Calu3 (cell line): ENCODE measurements at regions not wholly inside any gene's neighbourhood (a gene's known extent, or its start where the extent isn't known, plus 50 kb on each side); places are given as distances from the start of the nearest gene placed in this dataset.

Experiments used
- BruUV-seq: library from RNA; stranded (reverse); fragments of 400-500 nt; replicated peaks from 2 replicates; lab custom pipeline; 2021; lab: Mats Ljungman, UMichigan
- CTCF ChIA-PET: fragments of 300-600 bp; sonication (Branson Sonifier 250); formaldehyde crosslinking; loops from one replicate; lab custom pipeline; 2022; ENCODE audit warnings: antibody characterized with exemption; lab: Charles Lee
- DNase-seq: peaks from one replicate; pipeline ENCODE4 v3.0.0; 2022
- H3K27ac Mint-ChIP-seq: one replicate; pipeline ENCODE4 v1.8.0; 2022; ENCODE audit warnings: mixed read lengths; ENCODE audit not compliant: unreplicated experiment
- H3K27me3 Mint-ChIP-seq: one replicate; pipeline ENCODE4 v1.8.0; 2022; ENCODE audit warnings: mixed read lengths; ENCODE audit not compliant: unreplicated experiment
- H3K36me3 Mint-ChIP-seq: one replicate; pipeline ENCODE4 v1.8.0; 2022; ENCODE audit warnings: mild to moderate bottlenecking, moderate library complexity, mixed read lengths; ENCODE audit not compliant: insufficient read depth, unreplicated experiment
- H3K4me1 Mint-ChIP-seq: one replicate; pipeline ENCODE4 v1.8.0; 2022; ENCODE audit warnings: mild to moderate bottlenecking, low read depth, mixed read lengths; ENCODE audit not compliant: unreplicated experiment
- H3K4me3 Mint-ChIP-seq: one replicate; pipeline ENCODE4 v1.8.0; 2022; ENCODE audit warnings: mild to moderate bottlenecking, low read depth, moderate library complexity, mixed read lengths; ENCODE audit not compliant: unreplicated experiment
- H3K9me3 Mint-ChIP-seq: one replicate; pipeline ENCODE4 v1.8.0; 2022; ENCODE audit warnings: low read depth, mixed read lengths; ENCODE audit not compliant: unreplicated experiment
- CTCF ChIP-seq: fragments of 200-600 bp; IDR thresholded peaks from one replicate; pipeline ENCODE4 v1.8.0; 2022; ENCODE audit warnings: antibody characterized with exemption; ENCODE audit not compliant: unreplicated experiment
- intact Hi-C: fragments of 100-400 bp; cut with micrococcal nuclease; formaldehyde crosslinking; loops from one replicate; pipeline ENCODE4 v1.10.0; 2022; ENCODE audit not compliant: unreplicated experiment

GRCh38 chr1:2908081-2908480, 106.6 kb upstream of the TTC34 start:
- intact Hi-C loops = no loop called here
- no peak overlapping the region for H3K27ac Mint-ChIP-seq
- TF ChIP-seq CTCF = no peak

DNA sequence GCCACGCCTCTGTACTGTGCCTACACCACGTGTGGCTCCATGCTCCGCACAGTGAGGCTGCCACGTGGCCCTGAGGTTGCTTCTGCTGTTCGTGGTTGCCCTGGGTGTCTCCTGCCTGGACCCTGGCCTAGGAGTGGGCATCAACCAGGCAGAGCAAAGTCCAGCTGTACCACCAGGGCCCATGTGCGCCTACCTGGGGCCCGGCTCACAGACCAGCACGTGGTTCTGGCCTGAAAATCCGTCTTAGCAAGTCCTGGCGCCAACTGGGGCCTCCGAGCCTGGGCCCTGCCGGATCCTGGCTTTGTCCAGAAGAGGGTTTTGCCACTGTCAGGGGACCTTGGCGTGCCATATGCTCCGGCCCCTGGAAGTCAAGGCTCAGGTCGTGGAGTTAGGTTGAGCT, 107.1 kb upstream of the TTC34 start:
- peaks cover 25% of the 10 kb centered on the region for H3K27me3 Mint-ChIP-seq
- intact Hi-C loops = no loop called here
- CTCF ChIA-PET = no interaction called here
- TF ChIP-seq CTCF = no peak
- H3K4me3 Mint-ChIP-seq = no peak overlapping the region
- DNase-seq = no peak
- H3K4me1 Mint-ChIP-seq = no peaks in the 10 kb centered on the region
- H3K9me3 Mint-ChIP-seq = no peaks in the 10 kb centered on the region
- no peaks in the 10 kb centered on the region for H3K36me3 Mint-ChIP-seq
- no peak overlapping the region for H3K27ac Mint-ChIP-seq
- no TSS peak for BruUV-seq

More at GRCh38 chr1:2908081-2908480, 106.6 kb upstream of the TTC34 start:
- Mint-ChIP-seq H3K27me3 (peaks cover 25% of the 10 kb centered on the region), H3K9me3 (no peaks in the 10 kb centered on the region), H3K36me3 (no peaks in the 10 kb centered on the region), H3K4me1 (no peaks in the 10 kb centered on the region), H3K4me3 (no peak overlapping the region)
- CTCF ChIA-PET = no interaction called here
- DNase-seq = no peak
- no TSS peak for BruUV-seq

- CTCF ChIA-PET = no interaction called here
- H3K27me3 Mint-ChIP-seq = peaks cover 25% of the 10 kb centered on the region
- H3K4me1 Mint-ChIP-seq = no peaks in the 10 kb centered on the region
- DNase-seq = no peak
- no TSS peak for BruUV-seq
- TF ChIP-seq CTCF = no peak
- no peaks in the 10 kb centered on the region for H3K9me3 Mint-ChIP-seq
- H3K4me3 Mint-ChIP-seq = no peak overlapping the region
- H3K36me3 Mint-ChIP-seq = no peaks in the 10 kb centered on the region
- no peak overlapping the region for H3K27ac Mint-ChIP-seq
- intact Hi-C loops = no loop called here
Observed at GRCh38 chr1:2909797-2910196, 108.3 kb upstream of the TTC34 start.

DNA sequence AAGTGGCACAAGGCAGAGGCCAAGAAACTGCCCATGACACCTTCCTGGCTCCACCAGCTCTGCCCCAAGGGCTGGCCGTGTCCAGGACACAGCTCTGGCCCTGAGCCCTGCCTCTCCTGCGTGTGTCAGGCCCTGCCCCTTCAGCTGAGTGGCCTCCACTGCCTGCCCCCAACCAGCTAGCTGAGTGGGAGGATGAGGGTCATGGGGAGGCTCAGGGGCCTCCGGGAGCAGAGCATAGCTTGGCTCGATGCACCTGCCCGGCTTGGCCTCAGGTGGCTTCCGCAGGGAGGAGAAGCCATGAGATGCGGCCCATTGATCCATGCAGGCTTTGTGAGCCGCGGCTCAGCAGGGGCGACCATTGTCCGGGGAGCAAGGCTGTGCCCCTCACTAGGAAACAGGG, 108.7 kb upstream of the TTC34 start:
- CTCF ChIA-PET = no interaction called here

More for the DNA sequence above, 108.7 kb upstream of the TTC34 start:
- no peak for DNase-seq
- H3K36me3 Mint-ChIP-seq = no peaks in the 10 kb centered on the region
- H3K27me3 Mint-ChIP-seq = peaks cover 25% of the 10 kb centered on the region
- TF ChIP-seq CTCF = no peak
- H3K9me3 Mint-ChIP-seq = no peaks in the 10 kb centered on the region
- no peak overlapping the region for H3K27ac Mint-ChIP-seq
- H3K4me1 Mint-ChIP-seq = no peaks in the 10 kb centered on the region
- intact Hi-C loops = no loop called here
- no peak overlapping the region for H3K4me3 Mint-ChIP-seq
- BruUV-seq = no TSS peak
